ENCODE measurements at regions not wholly inside any gene's neighbourhood (a gene's known extent, or its start where the extent isn't known, plus 50 kb on each side); places are given as distances from the start of the nearest gene placed in this dataset.
"Not testable (repeated sequence)": the region's sequence is repeated elsewhere in the genome, so short reads cannot be mapped to it uniquely, and the experiment has no call there.

DNA sequence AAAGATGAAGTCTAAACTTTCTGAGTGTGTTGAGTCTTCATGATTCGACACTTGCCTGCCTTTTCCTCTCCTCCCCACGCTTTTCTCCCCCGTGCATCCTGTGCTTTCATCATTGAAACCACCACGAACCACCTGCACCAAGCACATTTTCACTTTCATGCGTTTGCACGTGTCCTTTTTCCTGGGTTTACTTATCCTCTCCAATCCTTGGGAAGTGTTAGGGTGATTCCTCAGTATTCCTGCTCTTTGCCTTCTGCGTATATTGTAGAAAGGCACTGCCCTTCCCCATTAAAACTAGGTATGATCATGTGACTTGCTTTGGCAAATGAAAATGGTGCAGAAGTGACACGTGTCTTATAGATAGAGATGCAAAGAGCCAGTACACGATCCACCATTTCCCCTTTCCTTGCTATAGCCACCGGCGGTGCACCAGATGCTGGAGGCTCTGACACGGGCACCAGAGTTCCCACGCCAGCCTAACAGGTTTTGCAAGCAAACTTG lies 106.6 kb downstream of the BRMS1L start:
- no peak for DNase-seq

DNA sequence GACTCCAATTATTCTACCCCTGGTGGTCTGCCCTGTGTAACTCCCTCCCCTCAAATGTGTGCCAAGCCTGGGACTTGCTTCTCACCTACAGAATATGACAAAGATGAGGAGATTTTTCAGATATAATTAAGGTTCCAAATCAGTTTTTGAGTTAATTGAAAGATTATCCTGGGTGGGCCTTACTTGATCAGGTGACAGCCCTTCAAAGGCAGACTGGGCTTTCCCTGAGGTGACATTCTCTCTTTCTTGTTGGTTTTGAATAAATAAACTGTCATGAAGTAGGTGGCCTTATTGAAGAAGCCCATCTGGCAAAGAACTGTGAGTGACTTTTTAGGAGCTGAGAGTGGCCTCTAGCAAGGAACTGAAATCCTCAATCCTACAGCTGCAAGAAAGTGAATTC lies 106.0 kb downstream of the BRMS1L start:
- no peak for DNase-seq

DNA sequence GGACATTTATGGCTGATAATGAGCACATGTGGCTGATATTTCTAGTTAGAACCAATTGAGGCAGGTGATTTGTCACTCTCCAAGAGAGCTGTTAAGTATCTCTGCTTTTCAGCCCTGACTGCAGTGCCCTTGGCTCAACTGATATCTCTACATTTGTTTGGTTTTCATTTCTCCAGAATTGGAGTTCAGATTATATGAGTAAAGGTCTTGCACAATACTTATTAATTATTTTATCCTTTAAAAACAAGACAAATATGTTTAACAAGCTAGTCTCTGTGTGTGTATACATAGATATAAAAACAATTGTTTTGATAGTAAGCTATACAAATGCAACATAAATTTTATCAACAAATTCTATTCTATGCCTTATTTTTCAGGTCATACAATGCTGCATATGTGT lies 105.2 kb downstream of the BRMS1L start:
- DNase-seq, result no peak

DNA sequence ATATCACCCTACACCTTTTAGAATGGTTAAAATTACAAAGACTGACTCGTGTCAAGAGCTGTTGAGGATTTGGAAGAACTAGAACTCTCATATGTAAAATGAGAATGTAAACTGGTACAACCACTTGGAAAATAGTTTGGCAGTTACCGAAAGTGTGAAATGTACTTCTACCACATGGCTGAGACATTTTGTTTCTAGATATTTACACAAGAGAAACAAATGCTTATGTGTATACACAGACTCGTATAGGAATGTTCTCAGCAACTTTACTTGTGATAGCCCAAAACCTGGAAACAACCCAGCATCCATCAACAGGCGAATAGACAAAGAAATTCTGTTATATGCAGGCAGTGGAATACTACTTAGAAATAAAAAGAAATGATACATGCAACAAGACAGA lies 103.0 kb downstream of the BRMS1L start:
- DNase-seq, result no peak

DNA sequence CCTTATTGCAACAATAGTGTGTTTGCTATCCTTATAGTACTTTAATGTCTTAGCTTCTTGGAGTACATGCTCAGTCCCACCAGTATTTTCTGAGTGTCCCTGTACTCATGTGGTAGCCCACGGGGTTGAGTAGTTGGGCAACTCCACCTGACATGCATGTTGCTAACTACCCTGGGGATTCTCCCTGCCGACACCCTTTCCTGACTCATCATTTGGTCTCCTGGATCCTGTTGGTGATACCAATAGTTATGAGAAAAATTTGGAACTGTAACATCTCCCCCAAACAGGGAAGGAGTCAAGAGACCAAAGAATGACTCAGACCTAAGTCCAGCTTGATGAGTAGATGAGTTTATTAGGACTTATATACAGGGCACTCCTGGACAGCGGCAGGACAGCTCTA lies 101.6 kb downstream of the BRMS1L start:
- no peak for DNase-seq

DNA sequence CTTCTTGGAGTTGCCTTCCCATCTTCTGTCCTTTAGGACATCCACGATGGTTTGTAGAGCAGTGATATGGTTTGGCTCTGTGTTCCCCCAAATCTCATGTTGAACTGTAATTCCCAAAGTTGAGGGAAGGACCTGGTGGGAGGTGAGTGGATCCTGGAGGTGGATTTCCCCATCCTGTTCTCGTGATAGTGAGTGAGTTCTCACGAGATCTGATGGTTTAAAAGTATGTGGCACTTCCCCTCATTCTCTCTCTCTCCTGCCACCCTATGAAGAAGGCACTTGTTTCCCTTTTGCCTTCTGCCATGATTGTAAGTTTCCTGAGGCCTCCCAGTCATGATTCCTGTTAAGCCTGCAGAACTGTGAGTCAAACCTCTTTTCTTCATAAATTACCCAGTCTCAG lies 99.2 kb downstream of the BRMS1L start:
- no peak for DNase-seq

DNA sequence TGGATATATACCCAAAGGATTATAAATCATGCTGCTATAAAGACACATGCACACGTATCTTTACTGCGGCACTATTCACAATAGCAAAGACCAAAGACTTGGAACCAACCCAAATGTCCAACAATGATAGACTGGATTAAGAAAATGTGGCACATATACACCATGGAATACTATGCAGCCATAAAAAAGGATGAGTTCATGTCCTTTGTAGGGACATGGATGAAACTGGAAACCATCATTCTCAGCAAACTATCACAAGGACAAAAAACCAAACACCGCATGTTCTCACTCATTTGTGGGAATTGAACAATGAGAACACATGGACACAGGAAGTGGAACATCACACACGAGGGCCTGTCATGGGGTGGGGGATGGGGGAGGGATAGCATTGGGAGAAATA lies 96.5 kb downstream of the BRMS1L start:
- not testable (repeated sequence) for DNase-seq

DNA sequence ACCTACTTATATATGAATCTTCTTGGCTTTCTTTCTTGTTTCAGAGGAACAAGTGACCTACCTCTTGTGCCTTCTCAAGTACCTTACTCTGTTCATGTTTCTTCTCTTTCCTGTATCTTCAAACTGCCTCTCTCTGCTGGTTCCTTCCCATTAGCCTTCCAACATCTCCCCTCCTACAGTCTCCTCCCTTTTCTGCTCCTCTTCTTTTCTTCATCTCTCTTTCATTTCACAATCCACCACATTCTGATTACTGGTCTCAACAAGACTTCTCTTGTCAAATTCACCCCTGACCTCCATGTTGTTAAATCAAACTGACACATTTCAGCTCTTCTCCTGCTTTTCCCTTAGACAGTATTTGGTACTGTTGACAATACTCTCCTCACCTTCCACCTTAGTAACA lies 95.6 kb downstream of the BRMS1L start:
- no peak for DNase-seq

Data from fibroblast of skin of abdomen (primary cell).